Fibroblast of skin of scalp (primary cell): ENCODE measurements at regions not wholly inside any gene's neighbourhood (a gene's known extent, or its start where the extent isn't known, plus 50 kb on each side); places are given as distances from the start of the nearest gene placed in this dataset.
"Not testable (repeated sequence)": the region's sequence is repeated elsewhere in the genome, so short reads cannot be mapped to it uniquely, and the experiment has no call there.

Source experiments
- DNase-seq: peaks from one replicate; pipeline ENCODE4 v3.0.0-alpha.2; 2013

DNA sequence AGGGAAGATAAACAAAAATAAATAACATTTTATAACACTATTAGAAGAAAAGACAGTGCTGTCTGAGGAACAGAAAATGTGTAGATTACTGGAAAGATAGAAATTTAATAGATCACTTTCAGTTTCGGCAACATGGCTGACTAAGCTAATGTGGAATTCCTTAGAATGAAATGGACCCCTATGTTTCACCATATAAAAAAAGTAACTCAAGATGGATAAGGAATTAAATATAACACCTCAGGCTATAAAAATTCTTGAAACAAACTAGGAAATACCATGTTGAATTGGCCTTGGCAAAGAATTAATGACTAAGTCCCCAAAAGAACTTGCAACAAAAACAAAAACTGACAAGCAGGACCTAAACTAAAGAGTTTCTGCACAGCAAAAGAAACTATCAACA lies 558.3 kb downstream of the CHSY3 start:
- DNase-seq, result peak; percentile 45

DNA sequence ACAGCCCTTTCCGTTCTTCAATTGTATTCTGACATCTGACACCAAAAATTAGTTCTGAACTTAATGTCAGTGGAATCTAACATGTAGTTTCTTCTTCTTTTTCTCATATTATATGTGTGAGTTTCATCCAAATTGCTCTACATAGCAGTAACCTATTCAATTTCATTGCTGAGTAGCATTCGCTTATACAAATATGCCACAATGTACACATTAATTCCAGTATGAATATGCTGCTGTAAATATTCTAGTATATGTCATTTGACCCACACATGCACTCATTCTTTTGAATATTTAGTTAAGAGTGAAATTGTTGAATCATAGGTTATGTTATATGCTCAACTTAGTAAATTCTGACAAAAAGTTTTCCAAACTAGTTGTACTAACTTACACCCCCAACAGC lies 550.9 kb downstream of the CHSY3 start:
- DNase-seq, result no peak

DNA sequence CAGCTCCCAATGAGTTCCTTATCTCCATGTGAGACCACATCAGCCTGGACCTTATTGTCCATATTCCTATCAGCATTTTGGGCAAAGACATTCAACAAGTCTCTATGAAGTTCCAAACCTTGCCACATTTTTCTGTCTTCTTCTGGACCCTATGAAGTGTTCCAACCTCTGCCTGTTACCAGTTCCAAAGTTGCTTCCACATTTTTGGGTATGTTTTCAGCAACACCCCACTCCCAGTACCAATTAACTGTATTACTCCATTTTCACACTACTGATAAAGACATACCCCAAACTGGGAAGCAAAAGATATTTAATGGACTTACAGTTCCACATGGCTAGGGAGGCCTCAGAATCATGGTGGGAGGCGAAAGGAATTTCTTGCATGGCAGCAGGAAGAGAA lies 548.5 kb downstream of the CHSY3 start:
- no peak for DNase-seq

DNA sequence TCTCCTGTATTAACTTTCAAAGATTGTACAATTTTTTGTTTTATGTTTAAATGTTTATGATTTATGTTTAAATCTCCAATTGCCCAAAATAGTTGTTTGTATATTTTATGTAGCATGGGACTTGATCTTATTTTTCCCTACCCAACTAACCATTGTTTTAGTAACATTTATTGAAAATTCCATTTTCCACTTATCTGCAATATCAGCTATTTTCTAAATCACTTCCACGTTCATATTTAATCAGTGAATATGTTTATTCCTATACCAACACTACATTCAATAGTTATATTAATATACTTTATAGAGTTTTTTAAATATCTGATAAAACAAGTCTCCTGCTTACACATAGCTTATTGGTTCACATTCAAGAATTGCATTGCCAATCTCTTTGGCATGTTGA lies 532.2 kb downstream of the CHSY3 start:
- DNase-seq, result no peak

DNA sequence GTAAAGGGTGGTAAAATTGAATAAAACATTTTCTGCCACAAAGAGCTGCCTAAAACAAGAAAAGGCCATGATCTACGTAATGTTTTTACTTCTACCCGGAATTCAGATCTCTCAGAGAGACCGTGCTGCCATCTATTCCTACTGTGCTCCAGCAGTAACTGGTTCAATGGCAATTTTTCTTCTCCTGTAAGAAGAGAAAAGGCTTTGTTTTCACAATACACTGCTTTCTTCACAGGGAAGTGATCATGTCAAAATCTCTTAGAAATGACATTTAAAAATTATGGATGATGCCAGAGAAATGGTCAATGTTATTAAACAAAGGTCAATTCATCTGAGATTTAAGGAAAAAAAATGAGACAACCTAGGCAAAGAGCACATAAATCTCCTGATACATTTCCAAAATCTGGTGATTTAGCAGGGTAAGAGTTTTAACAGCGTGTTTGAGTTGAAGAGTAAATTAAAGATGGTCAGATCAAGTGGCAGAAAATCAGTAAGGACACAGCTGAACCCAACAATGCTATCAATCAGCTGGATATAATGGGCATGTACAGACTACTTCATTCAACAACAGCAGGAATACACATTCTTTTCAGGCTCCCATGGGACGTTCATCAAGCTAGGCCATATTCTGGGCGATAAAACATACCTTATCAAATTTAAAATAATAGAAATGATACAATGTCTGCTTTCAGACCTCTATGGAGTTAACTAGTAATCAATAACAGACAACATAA lies 523.1 kb downstream of the CHSY3 start:
- no peak for DNase-seq

DNA sequence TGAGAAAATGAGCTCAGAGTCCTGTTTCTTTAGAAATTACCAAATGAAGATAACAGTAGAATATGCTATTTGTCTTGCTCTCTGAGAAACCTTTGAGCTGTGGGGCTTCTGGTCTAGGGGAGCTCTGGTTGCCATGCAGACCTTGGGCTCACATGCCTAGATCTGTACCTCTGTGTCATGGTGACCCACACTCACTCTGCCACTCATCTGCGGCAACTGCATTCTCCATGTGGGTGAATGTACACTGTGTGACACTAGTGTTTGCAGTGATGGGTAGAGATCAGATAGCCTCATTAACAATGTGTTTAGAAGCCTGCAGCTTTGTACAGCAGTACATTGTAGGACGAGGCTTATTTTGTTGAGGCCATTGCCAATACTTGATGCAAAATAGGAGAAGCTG lies 521.2 kb downstream of the CHSY3 start:
- DNase-seq, result no peak

DNA sequence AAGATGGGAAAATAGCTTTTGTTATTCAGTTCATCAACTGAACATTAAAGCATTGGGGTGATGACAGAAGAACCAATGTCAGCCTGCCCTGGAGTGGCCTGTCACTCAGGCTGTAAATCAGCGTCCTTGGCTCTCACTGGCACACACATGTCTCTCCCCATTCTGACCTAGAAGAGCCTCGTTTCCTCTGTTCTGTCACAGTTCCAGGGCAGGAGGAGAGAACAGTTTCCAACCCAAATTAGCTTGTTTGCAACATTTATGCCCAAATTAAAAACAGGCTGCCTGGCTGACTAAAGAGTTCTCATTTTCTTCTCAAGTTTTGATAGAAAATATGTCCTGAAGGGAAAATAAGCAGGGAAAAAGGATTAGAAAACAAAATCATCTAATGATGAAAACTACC lies 520.1 kb downstream of the CHSY3 start:
- DNase-seq, result no peak

DNA sequence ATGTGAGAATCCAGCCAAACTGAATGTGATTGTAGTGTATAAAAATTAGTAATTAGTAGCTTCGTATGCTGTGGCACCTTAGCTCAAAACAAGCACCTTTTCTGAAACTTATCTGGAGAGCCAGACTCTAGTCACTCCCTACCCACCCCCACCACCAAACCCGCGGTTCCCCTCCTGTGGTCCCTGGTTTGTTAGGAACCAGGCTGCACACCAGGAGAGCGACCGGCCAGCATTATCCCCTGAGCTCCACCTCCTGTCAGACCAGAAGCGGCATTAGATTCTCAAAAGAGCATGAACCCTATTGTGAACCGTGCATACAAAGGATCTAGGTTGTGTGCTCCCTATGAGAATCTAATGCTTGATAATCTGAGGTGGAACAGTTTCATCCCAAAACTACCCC lies 498.6 kb downstream of the CHSY3 start:
- no peak for DNase-seq

DNA sequence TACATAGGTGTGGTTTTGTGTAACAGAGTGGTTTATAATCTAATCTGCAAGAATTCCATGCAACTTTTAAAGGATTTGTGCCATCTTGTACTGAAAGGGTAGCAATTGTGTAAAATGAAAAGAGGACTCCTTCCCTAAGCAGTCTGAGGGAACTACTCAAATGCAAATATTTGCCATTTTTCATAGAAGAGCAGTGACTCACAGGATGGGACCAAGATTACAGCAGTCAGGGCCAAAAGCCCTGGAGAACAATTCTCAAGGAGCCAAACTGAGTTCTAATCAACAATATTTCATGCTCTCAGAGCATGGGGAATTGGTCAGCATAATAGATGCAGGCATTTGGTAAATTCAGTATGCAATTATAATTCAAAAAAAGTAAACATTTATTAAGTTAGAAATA lies 495.8 kb downstream of the CHSY3 start:
- peak; percentile 72 for DNase-seq

DNA sequence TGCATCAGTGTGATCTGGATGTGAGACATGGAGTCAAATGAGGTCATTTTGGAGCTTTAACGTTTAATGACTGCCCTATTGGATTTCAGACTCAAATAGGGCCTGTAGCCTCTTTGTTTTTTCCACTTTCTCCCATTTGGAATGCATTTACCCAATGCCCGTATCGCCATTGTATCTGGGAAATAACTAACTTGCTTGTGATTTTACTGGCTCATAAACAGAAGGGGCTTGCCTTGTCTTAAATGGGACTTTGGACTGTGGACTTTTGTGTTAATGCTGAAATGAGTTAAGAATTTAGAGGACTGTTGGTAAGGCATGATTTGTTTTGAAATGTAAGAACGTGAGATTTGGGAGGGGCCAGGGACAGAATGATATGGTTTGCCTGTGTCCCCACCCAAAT lies 494.6 kb downstream of the CHSY3 start:
- no peak for DNase-seq

DNA sequence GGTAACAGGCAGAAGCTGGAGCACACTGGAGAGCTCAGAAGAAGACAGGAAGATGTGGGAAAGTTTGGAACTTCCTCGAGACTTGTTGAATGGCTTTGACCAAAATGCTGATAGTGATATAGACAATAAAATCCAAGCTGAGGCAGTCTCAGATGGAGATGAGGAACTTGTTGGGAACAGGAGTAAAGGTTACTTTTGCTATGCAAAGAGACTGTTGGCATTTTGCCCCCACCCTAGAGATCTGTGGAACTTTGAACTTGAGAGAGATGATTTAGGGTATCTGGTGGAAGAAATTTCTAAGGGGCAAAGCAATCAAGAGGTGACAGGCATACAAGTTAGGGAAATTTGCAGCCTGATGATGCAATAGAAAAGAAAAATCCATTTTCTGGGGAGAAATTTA lies 493.5 kb downstream of the CHSY3 start:
- DNase-seq, result not testable (repeated sequence)

DNA sequence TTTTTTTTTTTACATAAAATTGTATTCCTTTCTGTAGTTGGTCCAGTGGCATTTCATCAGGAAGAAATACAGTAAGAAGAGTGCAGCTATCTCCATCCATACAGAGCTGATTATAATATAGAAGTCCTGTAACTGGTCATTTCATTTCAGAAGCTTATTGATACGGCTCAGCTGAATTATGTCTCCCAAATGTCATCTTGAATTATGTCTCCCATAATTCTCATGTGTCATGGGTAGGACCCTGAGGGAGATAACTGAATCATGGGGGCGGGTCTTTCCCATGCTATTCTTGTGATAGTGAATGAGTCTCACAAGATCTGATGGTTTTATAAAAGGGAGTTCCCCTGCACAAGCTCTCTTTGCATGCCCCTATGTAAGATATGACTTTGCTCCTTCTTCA lies 492.9 kb downstream of the CHSY3 start:
- no peak for DNase-seq

DNA sequence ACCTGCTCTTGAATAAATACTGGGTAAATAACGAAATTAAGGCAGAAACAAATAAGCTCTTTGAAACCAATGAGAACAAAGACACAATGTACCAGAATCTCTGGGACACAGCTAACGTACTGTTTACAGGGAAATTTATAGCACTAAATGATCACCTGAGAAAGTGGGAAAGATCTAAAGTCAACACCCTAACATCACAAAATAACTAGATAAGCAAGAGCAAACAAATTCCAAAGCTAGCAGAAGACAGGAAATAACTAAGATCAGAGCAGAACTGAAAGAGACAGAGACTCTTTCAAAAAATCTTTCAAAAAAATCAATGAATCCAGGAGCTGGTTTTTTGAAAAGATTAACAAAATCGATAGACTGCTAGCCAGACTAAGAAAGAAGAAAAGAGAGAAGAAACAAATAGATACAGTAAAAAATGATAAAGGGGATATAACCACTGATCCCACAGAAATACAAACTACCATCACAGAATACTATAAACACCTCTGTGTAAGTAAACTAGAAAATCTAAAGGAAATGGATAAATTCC lies 487.5 kb downstream of the CHSY3 start:
- DNase-seq, result not testable (repeated sequence)

DNA sequence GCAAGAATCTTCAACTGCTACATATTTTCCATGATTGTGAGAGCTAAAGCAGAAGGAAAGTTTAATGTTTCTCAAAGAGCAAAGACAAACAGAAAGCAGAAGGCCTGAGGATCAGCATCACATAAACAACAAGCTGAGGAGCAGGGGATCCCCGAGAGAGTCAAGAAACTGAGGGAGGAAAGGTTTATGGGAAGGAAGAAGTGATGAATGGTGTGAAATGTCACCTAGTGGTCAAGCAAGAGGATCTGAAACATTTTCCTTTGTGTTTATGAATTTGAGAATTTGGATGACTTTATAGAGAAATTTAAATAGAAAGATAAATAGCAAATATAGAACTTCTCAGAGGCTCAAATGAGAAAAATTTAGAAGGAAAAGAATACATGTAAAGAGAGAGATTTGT lies 481.9 kb downstream of the CHSY3 start:
- no peak for DNase-seq

DNA sequence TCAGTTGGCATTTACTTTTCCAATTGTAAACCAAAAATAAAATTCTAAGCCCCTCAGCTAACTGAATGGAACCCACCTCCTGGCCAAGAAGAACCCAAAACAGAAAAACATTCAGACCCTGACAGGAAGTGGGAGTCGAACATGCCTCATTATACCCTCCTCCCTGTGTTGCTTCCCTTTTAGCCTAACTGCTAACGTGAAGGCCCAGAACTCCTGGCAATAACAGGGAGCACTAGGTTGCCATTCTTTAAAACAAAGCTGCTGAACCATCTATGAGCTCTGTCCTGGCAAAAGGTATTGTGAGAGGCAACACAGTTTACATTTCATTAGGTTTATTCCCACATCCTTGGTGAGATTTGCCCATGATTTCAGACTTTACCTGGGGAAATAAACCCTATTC lies 481.4 kb downstream of the CHSY3 start:
- DNase-seq, result no peak

DNA sequence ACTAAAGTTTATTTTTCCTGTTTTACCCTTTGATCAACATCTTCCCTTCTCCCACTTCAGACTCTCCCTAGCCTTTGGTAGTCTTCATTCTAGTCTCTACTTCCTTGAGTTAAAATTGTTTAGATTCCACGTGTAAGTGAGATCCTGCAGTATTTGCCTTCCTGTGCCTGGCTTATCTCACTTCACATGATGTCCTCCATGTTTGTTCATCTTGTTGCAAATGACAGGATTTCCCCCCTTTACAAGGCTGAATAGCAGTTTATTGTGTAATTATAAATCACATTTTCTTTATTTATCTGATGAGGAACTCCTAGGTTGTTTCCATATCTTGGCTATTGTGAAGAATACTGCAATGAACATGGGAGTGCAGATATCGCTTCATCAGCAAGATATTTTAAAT lies 461.7 kb downstream of the CHSY3 start:
- DNase-seq, result no peak

DNA sequence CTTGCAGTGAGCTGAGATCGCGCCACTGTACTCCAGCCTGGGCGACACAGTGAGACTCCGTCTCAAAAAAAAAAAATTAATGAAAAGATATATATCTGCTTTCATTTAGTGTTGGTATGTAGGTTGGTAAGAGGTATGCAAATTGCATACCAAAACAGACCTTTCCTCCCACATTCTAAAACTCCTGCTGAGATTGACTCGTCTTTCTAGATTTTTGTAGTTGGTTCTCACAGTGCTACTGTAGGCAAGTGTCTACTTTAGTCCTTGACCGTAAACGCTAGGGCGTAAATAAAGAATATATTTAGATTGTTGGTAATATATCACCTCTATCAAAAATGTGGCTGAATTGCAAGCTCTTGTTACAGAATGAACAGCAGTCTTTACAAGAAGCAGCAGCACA lies 445.9 kb downstream of the CHSY3 start:
- DNase-seq, result peak; percentile 33

DNA sequence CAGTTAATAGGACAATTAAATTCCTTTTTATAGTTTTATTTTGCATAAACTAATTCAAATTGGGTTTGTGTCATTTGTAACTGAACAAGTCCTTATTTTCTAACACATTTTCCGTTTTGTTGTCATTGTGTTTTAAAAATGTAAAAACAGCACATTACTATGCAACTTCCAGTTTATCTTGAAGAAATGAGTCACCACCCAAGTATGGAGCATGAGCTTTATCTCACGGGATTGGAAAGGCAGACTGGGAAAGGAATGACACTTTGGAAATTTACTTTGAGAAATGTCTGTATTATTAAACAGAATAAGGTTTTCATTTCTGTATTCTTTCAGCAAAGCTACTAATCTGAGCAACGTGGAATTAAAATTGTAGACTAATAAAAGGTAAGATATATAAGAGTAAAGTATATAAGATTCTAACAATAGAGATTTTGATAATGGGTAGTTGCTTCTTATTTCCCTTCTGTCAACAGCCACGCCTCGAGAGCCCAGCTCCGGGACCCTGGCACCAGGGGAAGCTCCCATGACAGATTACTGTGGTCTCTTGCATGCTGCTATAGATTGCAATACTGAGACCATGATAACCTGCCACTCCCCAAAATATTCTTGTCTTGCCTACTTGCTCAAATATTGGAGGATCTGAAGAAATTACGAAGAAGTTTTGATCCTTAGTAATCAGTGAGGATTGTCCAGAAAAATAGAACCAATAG lies 433.1 kb downstream of the CHSY3 start:
- peak; percentile 80 for DNase-seq

DNA sequence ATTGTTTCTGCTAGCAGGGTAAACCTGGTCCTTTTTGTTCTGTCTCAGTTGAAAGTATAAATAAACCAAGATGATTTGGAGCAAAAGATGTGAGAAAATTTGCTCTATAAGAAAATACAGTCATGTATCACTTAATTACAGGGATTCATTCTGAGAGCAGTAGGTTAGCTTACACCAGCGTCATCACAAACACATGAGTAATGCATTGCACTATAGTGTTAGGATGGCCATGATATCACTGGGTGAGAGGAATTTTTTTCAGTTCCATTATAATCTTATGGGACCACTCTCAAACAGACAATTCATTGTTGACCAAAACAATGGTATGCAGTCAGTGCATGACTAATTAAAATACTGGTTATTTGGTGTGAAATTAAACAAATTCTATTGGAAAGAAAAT lies 430.9 kb downstream of the CHSY3 start:
- peak; percentile 21 for DNase-seq

DNA sequence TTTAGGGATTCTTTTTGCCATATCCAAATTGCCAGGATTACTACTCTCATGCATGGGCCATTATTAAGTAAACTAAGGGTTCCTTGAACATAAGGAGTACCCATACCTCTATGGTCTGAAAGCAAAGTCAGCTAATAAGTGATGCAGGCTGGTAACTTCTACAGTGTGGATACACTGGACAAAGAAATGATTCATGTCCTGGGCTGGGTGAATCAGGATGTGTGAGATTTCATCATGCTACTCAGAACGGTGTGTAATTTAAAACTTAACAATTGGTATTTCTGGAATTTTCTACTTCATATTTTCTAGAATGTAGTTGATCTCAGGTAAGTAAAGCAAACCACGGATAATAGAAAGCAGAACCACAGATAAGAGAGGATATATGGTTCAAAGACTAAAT lies 428.8 kb downstream of the CHSY3 start:
- DNase-seq, result peak; percentile 59

DNA sequence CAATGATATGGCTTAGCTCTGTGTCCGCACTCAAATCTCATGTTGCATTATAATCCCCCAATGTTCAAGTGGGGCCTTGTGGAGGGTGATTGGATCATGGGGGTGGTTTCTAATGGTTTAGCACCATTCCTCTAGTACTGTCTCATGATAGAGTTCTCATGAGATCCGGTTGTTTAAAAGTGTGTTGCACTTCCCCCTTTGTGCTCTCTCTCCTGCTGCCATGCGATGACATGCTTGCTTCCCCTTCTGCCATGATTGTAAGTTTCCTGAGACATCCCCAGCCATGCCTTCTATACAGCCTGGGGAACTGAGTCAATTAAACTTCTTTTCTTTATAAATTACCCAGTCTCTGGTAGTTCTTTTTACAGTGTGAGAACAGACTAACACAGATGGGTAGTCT lies 427.1 kb downstream of the CHSY3 start:
- DNase-seq, result no peak

DNA sequence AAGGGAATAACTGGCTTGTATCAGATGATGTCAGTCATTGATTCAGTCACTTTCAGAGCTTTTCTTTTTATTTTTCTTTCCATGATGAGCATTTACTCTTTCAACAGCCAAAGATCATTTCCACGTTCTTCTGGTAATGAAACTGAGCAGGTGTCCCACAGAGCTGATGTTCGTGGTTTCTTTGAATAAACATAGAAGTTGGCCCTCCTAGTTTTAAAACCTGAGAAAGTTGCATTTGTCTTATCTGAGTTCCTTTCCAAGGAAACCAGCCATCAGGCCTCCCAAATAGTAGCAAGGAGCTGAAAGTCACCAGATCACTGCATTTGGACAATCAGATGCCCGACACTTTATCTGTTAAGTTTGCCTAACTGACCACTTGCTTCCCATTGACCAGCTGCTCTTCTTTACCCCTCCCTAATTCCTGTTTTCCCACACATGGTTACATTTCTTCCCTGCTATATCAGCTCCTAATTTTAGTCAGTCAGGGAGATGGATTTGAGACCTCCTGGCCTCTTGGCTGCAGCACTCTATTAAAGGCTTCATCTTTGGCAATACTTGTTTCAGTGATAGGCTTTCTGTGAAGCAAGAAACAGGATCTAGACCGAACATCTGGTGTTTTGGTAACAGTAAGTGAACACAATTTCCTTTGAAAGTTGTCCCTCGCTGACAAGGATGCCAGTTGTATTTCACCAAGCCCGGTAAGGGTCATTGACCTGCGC lies 420.8 kb downstream of the CHSY3 start:
- DNase-seq, result no peak

DNA sequence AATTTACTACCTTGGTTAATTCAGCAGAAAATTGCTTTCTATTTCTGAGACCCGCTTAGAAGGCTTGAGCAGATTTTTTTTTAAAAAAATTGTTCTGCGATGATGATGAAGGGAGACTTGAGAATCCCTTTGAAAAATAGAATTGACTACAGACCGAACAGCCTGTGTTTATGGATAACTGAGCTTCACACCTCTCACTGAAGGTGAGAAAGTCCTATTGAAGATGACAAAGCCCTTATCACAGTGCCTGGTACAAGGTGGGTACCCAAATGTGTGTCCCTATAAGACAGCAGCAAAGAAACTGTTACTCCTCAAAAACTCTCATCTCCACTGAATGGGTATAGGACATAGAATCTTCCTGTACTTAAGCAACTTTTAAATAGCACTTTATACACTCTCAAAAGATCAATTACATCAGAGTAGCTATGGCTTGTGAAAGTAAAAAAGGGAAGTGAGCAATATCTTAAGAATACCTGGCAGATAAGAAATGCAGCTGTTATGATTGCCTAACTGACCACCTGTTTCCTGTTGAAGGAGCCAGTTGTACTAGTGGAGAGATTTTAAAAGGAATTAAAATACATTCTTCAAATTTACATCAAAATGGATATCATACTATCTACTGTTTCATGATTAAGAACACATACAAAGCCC lies 419.7 kb downstream of the CHSY3 start:
- DNase-seq, result no peak
